ENCODE measurements at regions not wholly inside any gene's neighbourhood (a gene's known extent, or its start where the extent isn't known, plus 50 kb on each side); places are given as distances from the start of the nearest gene placed in this dataset.

DNA sequence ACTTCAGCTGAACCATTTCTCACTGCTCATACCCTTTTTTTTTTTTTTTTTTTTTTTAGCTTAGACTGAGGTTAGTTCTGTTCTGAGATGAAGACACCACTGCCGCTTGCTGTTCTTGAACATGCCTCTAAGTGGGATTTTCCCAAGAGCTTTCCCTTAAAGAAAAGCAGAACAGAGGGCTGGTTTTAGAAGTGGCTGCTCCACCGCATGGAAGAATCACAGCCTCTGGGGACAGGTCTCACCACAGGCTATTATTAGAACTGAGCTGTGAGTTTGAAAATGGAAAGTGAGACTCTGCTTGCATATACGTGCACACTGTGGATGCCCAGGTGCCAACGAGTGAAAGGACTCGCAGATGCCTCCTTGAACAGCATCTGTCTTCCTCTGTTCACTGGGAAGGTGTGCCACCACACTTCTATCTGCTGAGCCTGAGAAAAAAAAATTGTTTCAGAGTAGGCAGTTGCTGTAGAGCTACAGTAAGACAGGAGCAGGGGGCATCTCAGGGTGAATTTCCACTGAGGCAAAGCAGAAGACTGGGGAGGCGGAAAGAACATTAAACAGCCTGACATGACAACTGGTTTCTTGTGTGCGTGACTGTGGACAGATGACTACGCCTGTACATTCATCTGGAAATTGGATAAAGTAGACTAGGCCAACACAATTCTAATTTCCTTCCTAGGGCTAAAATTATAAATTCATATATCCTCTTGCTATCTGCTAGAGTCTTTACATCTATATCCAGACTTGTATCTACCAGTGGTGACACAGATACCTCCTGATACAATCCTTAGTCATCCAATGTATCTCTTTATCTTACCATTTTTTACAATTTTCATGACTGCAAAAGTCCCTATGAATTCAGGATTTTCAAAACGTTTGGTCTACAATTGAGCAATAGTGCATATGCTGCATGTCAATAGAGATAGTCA, 1045.7 kb upstream of the CELF4 start:
- Histone ChIP-seq H3K9me3 (no peaks in the 10 kb centered on the region), H3K27me3 (no peaks in the 10 kb centered on the region), H3K4me3 (no peak overlapping the region), H3K36me3 (no peaks in the 10 kb centered on the region), H3K4me1 (no peaks in the 10 kb centered on the region), H3K27ac (no peak overlapping the region)
- TF ChIP-seq POLR2AphosphoS5 (IDR thresholded peaks at IDR 0.05): no peak
- no peak for TF ChIP-seq POLR2A (IDR thresholded peaks at IDR 0.05)
- TF ChIP-seq EP300 (IDR thresholded peaks at IDR 0.05; ENCODE audit: low read depth): no peak
- TF ChIP-seq, protein P1, sequence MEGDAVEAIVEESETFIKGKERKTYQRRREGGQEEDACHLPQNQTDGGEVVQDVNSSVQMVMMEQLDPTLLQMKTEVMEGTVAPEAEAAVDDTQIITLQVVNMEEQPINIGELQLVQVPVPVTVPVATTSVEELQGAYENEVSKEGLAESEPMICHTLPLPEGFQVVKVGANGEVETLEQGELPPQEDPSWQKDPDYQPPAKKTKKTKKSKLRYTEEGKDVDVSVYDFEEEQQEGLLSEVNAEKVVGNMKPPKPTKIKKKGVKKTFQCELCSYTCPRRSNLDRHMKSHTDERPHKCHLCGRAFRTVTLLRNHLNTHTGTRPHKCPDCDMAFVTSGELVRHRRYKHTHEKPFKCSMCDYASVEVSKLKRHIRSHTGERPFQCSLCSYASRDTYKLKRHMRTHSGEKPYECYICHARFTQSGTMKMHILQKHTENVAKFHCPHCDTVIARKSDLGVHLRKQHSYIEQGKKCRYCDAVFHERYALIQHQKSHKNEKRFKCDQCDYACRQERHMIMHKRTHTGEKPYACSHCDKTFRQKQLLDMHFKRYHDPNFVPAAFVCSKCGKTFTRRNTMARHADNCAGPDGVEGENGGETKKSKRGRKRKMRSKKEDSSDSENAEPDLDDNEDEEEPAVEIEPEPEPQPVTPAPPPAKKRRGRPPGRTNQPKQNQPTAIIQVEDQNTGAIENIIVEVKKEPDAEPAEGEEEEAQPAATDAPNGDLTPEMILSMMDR (IDR thresholded peaks at IDR 0.05): no peak
- in situ Hi-C loops (cut with MboI; ENCODE audit: low pct_ligation_motif_present in 1 of 4, low pct_unique_long_range_greater_than_20kb in 1 of 4, low sequenced_read_pairs in 3 of 4): no loop called here
- DNase-seq: no peak
- 60 to 73% methylated on average over 5 to 9 of the region's 9 CpGs for WGBS, 2 donors (ENCODE audit: low coverage in 1 of 2)
- intact Hi-C loops (cut with DNase I; ENCODE audit: low total_unique reads): no loop called here

DNA sequence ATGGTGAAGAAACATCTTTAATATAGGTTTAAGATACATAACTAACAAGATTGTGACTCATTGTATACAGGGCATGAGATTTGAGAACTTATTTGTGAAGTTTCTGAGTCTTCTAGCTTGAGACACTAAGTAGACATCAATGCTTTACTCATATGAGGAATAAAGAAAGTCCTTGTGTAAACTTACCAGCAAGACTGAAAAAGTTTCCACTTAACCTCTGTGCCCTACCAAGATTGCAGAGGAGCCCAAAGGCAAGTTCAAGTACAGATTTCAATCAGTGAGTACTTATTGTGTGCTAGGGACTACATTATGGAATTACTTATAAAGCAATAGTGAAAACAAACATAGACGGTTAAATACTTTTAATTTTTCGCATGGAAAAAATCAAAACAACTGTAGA, 1041.2 kb upstream of the CELF4 start:
- Histone ChIP-seq H3K27ac (no peak overlapping the region), H3K9me3 (no peaks in the 10 kb centered on the region), H3K27me3 (no peaks in the 10 kb centered on the region), H3K4me1 (no peaks in the 10 kb centered on the region), H3K4me3 (no peak overlapping the region), H3K36me3 (no peaks in the 10 kb centered on the region)
- in situ Hi-C loops (cut with MboI; ENCODE audit: low pct_ligation_motif_present in 1 of 4, low pct_unique_long_range_greater_than_20kb in 1 of 4, low sequenced_read_pairs in 3 of 4) (no loop called here), intact Hi-C loops (cut with DNase I; ENCODE audit: low total_unique reads) (no loop called here)
- WGBS, 2 donors (ENCODE audit: low coverage in 1 of 2): 55 to 69% methylated on average over 2 of the region's 2 CpGs
- TF ChIP-seq POLR2AphosphoS5 (IDR thresholded peaks at IDR 0.05) (no peak), POLR2A (IDR thresholded peaks at IDR 0.05) (no peak), EP300 (IDR thresholded peaks at IDR 0.05; ENCODE audit: low read depth) (no peak)
- TF ChIP-seq, protein P1 (IDR thresholded peaks at IDR 0.05): no peak
- no peak for DNase-seq

DNA sequence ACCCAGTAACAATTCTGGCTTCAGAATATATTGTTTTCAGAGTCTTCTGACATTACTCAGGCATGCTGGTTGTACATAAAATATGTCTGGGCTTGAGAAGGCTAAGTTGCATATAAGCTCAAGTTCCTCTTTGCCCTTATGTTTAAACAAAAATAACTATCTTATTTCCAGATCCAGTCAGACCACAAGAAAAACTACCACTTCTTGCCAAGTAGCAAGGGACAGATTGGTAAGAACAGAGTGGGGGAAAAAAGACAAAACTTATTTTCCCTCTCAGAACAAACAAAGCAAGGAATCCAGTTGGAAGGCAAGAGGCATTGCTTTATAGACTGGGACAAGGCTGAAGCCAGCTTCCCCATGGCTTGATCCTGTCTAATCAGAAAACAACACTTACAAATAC, 1036.7 kb upstream of the CELF4 start:
- no peak overlapping the region for H3K27ac ChIP-seq
- H3K9me3 ChIP-seq: no peaks in the 10 kb centered on the region
- H3K4me1 ChIP-seq: no peaks in the 10 kb centered on the region
- no peak for DNase-seq
- TF ChIP-seq EP300 (IDR thresholded peaks at IDR 0.05; ENCODE audit: low read depth) (no peak), POLR2AphosphoS5 (IDR thresholded peaks at IDR 0.05) (no peak), POLR2A (IDR thresholded peaks at IDR 0.05) (no peak)
- TF ChIP-seq, protein P1 (IDR thresholded peaks at IDR 0.05): no peak
- intact Hi-C loops (cut with DNase I; ENCODE audit: low total_unique reads) (no loop called here), in situ Hi-C loops (cut with MboI; ENCODE audit: low pct_ligation_motif_present in 1 of 4, low pct_unique_long_range_greater_than_20kb in 1 of 4, low sequenced_read_pairs in 3 of 4) (no loop called here)
- no peak overlapping the region for H3K4me3 ChIP-seq
- no peaks in the 10 kb centered on the region for H3K36me3 ChIP-seq
- H3K27me3 ChIP-seq: no peaks in the 10 kb centered on the region

DNA sequence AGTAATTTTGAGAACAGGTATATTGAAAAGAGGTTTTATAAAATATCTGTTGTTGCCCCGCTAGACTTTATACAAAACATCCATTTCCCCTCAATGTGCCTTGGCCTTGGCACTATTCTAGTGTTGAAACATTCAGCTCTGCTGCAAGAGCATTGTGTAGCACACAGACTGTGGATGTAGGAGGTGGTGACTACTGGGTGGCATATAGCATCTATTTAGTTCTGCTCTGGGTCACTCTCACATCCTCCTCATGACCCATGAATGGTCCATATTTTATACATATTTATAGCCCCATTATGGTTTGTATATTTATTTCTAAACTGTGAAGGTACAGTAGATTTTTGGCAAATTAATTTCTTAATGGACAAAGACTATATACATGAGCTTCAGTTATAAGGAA, 1022.0 kb upstream of the CELF4 start:
- DNase-seq: no peak
- 83 to 100% methylated on average over 1 of the region's 1 CpG for WGBS, 2 donors (ENCODE audit: low coverage in 1 of 2)
- Histone ChIP-seq H3K27me3 (no peaks in the 10 kb centered on the region), H3K27ac (no peak overlapping the region), H3K4me3 (no peak overlapping the region), H3K9me3 (no peaks in the 10 kb centered on the region), H3K36me3 (no peaks in the 10 kb centered on the region), H3K4me1 (no peaks in the 10 kb centered on the region)
- in situ Hi-C loops (cut with MboI; ENCODE audit: low pct_ligation_motif_present in 1 of 4, low pct_unique_long_range_greater_than_20kb in 1 of 4, low sequenced_read_pairs in 3 of 4) (no loop called here), intact Hi-C loops (cut with DNase I; ENCODE audit: low total_unique reads) (no loop called here)
- TF ChIP-seq EP300 (IDR thresholded peaks at IDR 0.05; ENCODE audit: low read depth) (no peak), POLR2AphosphoS5 (IDR thresholded peaks at IDR 0.05) (no peak), POLR2A (IDR thresholded peaks at IDR 0.05) (no peak)
- TF ChIP-seq, protein P1 (IDR thresholded peaks at IDR 0.05): no peak
